Activated naive CD4-positive, alpha-beta T cell treated with anti-CD3 and anti-CD28 coated beads, Interleukin-2, amount 50 U/mL, for 24 hours (primary cell): ENCODE measurements at regions not wholly inside any gene's neighbourhood (a gene's known extent, or its start where the extent isn't known, plus 50 kb on each side); places are given as distances from the start of the nearest gene placed in this dataset.

Source experiments
- H3K27ac Mint-ChIP-seq: one replicate; pipeline ENCODE4 v1.8.0; 2021; ENCODE audit warnings: mild to moderate bottlenecking, mixed read lengths
- H3K27me3 Mint-ChIP-seq: one replicate; pipeline ENCODE4 v1.8.0; 2021; ENCODE audit warnings: mixed read lengths
- H3K36me3 Mint-ChIP-seq: one replicate; pipeline ENCODE4 v1.8.0; 2021; ENCODE audit warnings: mixed read lengths
- H3K4me1 Mint-ChIP-seq: one replicate; pipeline ENCODE4 v1.8.0; 2021; ENCODE audit warnings: mixed read lengths
- H3K4me3 Mint-ChIP-seq: one replicate; pipeline ENCODE4 v1.8.0; 2021; ENCODE audit warnings: mild to moderate bottlenecking, mixed read lengths
- H3K9me3 Mint-ChIP-seq: one replicate; pipeline ENCODE4 v1.8.0; 2021; ENCODE audit warnings: mixed read lengths

DNA sequence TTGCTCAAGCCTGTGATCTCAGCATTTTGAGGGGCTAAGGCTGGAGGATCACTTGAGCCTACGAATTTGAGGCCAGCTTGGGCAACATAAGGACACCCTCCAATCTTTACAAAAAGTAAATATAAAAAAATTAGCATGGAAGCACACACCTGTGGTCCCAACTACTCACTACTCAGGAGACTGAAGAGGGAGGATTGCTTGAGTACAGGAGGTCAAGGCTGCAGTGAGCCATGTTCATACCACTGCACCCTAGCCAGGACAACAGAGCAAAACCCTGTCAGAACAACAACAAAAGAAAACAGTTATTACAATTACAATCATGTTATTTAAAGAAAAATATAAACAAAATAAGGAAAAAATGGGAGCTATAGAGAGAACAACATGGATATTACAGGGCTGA is 82.5 kb upstream of the TNFAIP3 start:
- Mint-ChIP-seq H3K27me3 (no peaks in the 10 kb centered on the region), H3K9me3 (no peaks in the 10 kb centered on the region), H3K36me3 (peaks cover 1% of the 10 kb centered on the region), H3K4me3 (no peak overlapping the region), H3K4me1 (peaks cover under 1% of the 10 kb centered on the region), H3K27ac (no peak overlapping the region)

DNA sequence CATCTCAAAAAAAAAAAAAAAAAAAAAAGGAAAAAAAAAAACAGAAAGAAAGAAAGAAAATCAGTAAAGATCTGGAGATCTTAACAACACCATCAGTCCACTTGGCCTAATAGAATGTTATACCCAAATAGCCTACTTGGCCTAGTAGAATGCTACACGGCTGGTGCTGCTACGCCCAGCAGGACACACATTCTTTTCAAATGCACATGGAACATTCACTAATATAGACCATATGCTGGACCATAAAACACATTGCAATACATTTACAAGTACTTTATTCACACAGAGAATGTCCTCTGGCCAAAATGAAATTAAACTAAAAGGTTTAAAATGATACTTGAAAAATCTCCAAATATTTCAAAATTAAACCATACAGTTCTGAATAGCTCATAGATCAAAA is 80.0 kb upstream of the TNFAIP3 start:
- H3K4me3 Mint-ChIP-seq, result no peak overlapping the region
- no peaks in the 10 kb centered on the region for H3K9me3 Mint-ChIP-seq
- peaks cover 1% of the 10 kb centered on the region for H3K36me3 Mint-ChIP-seq
- H3K27me3 Mint-ChIP-seq, result no peaks in the 10 kb centered on the region
- no peak overlapping the region for H3K27ac Mint-ChIP-seq
- peaks cover 24% of the 10 kb centered on the region for H3K4me1 Mint-ChIP-seq

DNA sequence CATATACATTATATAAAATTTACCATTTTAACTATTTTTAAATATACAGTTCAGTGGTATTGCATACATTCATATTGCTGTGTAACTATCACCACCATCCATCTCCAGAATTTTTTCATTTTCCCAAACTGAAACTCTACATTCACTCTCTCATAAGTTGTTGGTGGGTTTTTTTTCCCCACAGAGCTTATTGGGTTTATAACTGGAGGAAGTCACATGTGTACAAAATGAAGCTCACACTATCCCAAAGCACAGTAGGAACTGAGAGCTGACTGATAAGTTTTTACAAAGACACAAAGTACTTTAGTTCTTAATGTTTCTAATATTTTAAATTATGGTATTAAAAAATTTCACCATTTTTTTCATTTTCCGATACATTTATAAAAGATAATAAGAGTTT is 78.8 kb upstream of the TNFAIP3 start:
- no peaks in the 10 kb centered on the region for H3K9me3 Mint-ChIP-seq
- H3K4me3 Mint-ChIP-seq, result no peak overlapping the region
- H3K27ac Mint-ChIP-seq, result no peak overlapping the region
- peaks cover 31% of the 10 kb centered on the region for H3K4me1 Mint-ChIP-seq
- H3K27me3 Mint-ChIP-seq, result no peaks in the 10 kb centered on the region
- peaks cover 1% of the 10 kb centered on the region for H3K36me3 Mint-ChIP-seq

DNA sequence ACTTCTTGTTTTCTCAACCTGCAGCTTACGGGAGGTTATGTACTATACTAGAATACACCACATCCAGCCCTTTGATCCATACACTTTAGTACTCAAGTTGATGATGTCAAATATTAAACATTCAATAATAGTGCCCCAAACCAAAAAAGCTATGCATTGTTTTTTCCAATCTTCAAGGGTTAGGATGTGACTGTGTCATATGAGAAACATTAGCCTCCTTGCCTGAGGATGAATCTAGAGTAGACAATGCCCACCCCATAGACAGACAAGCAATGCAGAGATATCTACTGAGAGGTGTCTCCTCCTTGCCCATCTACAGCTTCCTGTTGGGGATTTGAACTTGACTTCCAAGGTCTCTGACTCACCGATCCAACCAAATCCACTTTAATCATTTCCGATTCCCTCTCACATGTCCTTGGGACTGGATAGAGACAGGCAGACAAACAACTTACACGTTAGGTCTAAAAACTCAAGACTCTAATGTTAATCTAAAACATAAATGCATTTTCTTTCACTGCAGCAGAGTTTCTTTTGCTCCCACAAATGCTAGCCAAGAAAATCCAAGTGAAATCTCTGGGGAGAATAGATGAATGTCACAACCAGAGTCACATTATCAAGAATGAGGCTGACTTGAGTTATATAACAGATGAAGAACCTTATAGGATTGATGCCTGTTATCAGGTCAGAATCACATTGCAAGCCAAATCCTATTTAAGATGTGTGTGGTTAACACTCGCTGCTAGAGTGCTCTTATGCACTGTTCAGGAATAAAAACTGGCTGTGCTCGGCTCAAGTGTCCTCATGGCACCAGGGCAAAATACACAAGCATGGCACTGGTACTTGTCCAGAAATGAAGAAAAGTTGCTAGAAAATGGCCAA is 75.5 kb upstream of the TNFAIP3 start:
- Mint-ChIP-seq H3K4me1 (peaks cover 57% of the 10 kb centered on the region), H3K27ac (no peak overlapping the region), H3K4me3 (no peak overlapping the region), H3K9me3 (no peaks in the 10 kb centered on the region), H3K27me3 (no peaks in the 10 kb centered on the region), H3K36me3 (peaks cover 1% of the 10 kb centered on the region)

DNA sequence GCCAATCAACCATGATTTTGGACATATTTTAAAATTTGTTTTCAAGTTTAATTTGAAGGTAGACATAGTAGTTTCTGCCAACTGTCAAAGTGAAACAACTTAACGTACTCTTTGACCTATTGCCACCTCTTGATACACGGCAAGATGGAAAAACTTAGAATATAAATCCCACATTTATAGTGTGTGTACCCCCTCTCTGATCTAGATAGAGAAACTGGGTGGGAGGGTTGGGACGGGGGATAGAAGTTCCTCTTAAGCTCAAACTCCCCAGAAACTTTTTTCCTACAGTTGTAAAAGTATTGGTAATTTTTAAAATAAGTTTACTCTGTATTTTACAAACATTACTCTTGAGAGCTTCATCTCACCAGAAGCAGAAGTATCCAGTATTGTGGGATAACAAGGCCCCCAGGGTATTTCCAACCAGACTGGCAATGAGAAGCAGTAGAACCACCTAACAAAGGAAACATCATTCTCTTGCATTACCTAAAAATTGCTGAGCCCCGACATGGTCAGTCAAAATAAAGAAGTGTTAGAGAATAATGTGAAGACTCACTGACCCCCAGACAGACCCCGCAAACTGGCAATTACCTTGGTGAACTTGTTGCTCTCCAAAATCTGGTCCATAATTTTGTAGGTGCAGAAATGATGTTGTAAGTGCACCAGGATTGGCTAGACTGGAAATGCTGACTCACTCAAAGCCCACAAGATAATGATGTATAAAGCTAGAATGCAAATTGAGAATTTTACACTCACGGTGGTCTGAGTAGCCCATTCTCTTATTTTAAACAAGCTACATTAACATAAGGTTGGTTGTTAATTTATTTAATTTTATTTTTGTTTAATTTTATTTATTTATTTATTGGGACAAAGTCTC is 74.7 kb upstream of the TNFAIP3 start:
- Mint-ChIP-seq H3K27me3 (no peaks in the 10 kb centered on the region), H3K36me3 (peaks cover 1% of the 10 kb centered on the region), H3K9me3 (no peaks in the 10 kb centered on the region), H3K4me3 (peak overlapping the region; percentile 40), H3K4me1 (peaks cover 62% of the 10 kb centered on the region), H3K27ac (no peak overlapping the region)

DNA sequence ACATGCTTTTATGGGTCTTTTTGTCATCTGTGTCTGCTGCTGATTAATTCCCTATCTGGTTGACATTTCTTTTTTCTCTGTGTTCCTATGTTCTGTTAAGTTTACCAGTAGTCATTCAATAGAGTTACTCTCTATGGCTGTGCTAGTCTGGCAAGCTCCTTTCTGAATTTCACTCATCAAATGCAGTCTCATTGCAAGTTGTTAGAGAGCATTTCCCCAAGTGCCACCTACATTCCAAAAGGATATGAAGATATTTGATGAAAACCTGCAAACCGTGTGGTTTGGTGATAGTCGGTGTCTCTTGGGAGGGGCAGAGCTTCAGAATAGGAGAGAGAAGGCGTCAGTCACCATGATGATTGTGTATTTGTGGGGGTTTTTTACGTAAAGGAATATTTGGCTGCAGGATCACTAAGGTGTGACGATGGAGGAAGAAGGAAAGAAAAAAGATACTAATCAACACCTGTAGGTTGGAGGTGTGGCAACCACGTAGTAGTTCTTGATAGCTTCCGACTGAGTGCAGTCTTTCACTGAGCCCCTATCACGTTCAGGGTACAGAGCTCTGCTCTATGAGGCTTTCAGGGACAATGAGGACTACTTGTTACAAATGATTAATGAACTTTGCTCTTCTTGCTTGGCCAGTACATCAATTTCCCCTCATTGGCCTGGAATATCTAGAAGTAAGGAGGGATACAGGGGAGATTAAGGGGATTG is 73.1 kb upstream of the TNFAIP3 start:
- H3K36me3 Mint-ChIP-seq, result peaks cover under 1% of the 10 kb centered on the region
- peaks cover 77% of the 10 kb centered on the region for H3K4me1 Mint-ChIP-seq
- no peak overlapping the region for H3K4me3 Mint-ChIP-seq
- H3K27ac Mint-ChIP-seq, result peak overlapping the region; percentile 31
- no peaks in the 10 kb centered on the region for H3K9me3 Mint-ChIP-seq
- H3K27me3 Mint-ChIP-seq, result no peaks in the 10 kb centered on the region

DNA sequence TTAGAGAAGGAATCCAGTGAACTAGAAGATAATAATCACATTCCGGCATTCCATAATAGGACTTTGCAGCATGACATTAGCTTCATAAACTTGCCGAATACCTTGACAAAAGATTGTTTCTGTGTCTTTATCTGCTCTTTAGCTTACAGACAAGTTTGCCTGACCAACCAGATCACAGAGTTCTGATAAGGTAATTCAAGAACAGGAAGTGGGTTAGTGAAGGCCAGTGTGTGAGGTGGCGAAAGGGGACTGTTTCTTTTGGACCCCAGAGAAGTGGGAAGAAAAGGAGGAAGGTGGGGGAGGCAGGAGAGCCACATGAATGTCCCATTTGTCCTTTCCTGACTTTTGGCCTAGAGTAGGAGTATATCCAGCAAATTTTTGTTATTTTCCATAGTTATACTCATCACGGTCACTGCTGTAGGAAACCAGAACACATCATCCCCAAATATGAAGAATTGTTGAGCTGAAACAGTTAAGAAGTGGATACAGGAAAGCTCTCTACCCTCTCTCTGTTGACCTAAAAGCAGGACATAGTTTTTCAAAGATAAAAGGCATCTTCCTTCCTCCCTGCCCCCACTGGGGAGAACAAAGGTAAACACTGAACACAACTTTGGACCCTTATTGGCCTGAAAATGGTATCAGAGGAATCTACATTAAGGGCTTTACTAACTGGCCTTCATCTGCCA is 72.4 kb upstream of the TNFAIP3 start:
- H3K9me3 Mint-ChIP-seq, result no peaks in the 10 kb centered on the region
- no peaks in the 10 kb centered on the region for H3K36me3 Mint-ChIP-seq
- H3K4me3 Mint-ChIP-seq, result no peak overlapping the region
- H3K4me1 Mint-ChIP-seq, result peaks cover 83% of the 10 kb centered on the region
- H3K27me3 Mint-ChIP-seq, result no peaks in the 10 kb centered on the region
- H3K27ac Mint-ChIP-seq, result peak overlapping the region; percentile 61

DNA sequence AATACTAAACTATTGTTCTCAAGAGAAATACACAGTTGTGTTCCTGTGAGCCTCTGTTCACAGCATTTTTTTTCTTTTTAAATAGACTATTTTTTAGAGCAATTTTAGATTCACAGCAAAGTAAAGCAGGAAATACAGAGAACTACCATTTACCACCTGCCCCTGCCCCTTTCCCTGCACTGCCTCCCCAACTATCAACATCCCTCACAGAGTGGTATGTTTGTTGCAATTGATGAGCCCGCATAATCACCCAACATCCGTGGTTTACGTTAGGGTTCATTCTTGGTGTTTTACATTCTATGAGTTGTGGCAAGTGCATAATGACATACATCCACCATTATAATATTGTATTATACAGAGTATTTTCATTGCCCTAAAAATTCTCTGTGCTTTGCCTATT is 71.6 kb upstream of the TNFAIP3 start:
- no peak overlapping the region for H3K27ac Mint-ChIP-seq
- no peaks in the 10 kb centered on the region for H3K9me3 Mint-ChIP-seq
- H3K4me3 Mint-ChIP-seq, result no peak overlapping the region

GRCh38 chr6:137798261-137798660 is 68.8 kb upstream of the TNFAIP3 start:
- no peak overlapping the region for H3K27ac Mint-ChIP-seq
- H3K36me3 Mint-ChIP-seq, result no peaks in the 10 kb centered on the region
- H3K27me3 Mint-ChIP-seq, result no peaks in the 10 kb centered on the region
- peaks cover 72% of the 10 kb centered on the region for H3K4me1 Mint-ChIP-seq
- no peaks in the 10 kb centered on the region for H3K9me3 Mint-ChIP-seq
- no peak overlapping the region for H3K4me3 Mint-ChIP-seq

More for the DNA sequence above, 71.6 kb upstream of the TNFAIP3 start:
- peaks cover 83% of the 10 kb centered on the region for H3K4me1 Mint-ChIP-seq
- no peaks in the 10 kb centered on the region for H3K27me3 Mint-ChIP-seq
- H3K36me3 Mint-ChIP-seq, result no peaks in the 10 kb centered on the region

- H3K36me3 Mint-ChIP-seq, result no peaks in the 10 kb centered on the region
- H3K27me3 Mint-ChIP-seq, result no peaks in the 10 kb centered on the region
- H3K9me3 Mint-ChIP-seq, result no peaks in the 10 kb centered on the region
- H3K4me3 Mint-ChIP-seq, result peak overlapping the region; percentile 64
- peaks cover 73% of the 10 kb centered on the region for H3K4me1 Mint-ChIP-seq
- H3K27ac Mint-ChIP-seq, result peak overlapping the region; percentile 83
These were observed 68.2 kb upstream of the TNFAIP3 start for GRCh38 chr6:137798846-137799245.

DNA sequence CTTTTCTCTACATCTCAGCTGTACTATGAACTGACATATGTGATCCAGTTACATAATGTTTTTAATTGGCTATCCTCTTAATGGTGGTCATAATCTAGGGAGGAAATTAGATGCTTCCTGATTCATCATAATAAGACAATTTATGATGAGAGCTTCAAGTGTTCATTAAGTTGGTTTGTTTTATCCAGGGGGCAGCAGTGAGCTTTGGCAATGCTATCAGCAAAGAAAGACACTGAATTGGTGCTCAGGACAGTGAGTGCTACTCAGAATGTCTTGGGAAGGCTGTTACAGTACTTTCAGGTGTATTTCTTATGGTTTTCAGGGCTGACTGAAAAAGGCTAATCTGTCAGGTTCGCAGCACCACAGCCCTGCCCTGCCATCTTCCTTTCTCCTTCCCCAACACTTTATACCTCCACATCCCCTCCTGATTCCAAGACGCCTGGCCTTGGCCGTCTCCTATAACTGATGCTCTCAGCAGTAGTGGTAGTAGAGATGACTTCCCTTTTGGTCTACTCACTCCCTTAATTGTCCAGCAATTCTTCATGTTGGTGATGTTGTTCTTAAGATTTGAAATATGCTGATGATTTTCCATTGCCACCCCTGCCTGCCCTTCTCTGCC is 67.0 kb upstream of the TNFAIP3 start:
- H3K4me3 Mint-ChIP-seq, result peak overlapping the region; percentile 53
- H3K36me3 Mint-ChIP-seq, result no peaks in the 10 kb centered on the region
- H3K9me3 Mint-ChIP-seq, result no peaks in the 10 kb centered on the region
- peak overlapping the region; percentile 38 for H3K27ac Mint-ChIP-seq
- no peaks in the 10 kb centered on the region for H3K27me3 Mint-ChIP-seq
- H3K4me1 Mint-ChIP-seq, result peaks cover 73% of the 10 kb centered on the region

DNA sequence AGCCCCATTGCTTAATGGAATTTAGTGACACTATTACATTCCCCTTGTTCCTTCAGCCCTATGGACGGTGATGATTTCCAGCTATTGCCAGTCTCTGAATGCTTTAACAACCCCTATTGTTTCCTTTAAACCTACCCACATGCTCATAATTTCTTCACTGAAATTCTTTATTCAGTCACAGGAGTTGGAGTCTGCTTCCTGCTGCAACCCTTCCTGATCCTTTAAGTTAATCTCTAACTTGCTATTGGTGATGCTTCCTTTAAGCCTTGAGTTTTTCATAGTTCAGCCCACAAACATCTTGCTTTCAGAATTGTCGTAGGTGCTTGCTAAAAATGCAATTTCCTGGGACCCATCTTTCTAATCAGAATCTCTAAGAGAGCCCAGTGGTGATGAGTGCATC is 66.3 kb upstream of the TNFAIP3 start:
- Mint-ChIP-seq H3K27me3 (no peaks in the 10 kb centered on the region), H3K9me3 (no peaks in the 10 kb centered on the region), H3K36me3 (no peaks in the 10 kb centered on the region), H3K4me1 (peaks cover 73% of the 10 kb centered on the region), H3K4me3 (no peak overlapping the region), H3K27ac (peak overlapping the region; percentile 6)

- Mint-ChIP-seq H3K4me3 (no peak overlapping the region), H3K9me3 (no peaks in the 10 kb centered on the region), H3K4me1 (peaks cover 71% of the 10 kb centered on the region), H3K36me3 (no peaks in the 10 kb centered on the region), H3K27me3 (no peaks in the 10 kb centered on the region), H3K27ac (no peak overlapping the region)
These were observed 65.5 kb upstream of the TNFAIP3 start for GRCh38 chr6:137801352-137802114.
